ENCODE measurements at regions not wholly inside any gene's neighbourhood (a gene's known extent, or its start where the extent isn't known, plus 50 kb on each side); places are given as distances from the start of the nearest gene placed in this dataset.
"Not testable (repeated sequence)": the region's sequence is repeated elsewhere in the genome, so short reads cannot be mapped to it uniquely, and the experiment has no call there.

GRCh38 chr2:145524836-145525235 lies 1004.9 kb upstream of the ZEB2 start:
- DNase-seq: no peak

DNA sequence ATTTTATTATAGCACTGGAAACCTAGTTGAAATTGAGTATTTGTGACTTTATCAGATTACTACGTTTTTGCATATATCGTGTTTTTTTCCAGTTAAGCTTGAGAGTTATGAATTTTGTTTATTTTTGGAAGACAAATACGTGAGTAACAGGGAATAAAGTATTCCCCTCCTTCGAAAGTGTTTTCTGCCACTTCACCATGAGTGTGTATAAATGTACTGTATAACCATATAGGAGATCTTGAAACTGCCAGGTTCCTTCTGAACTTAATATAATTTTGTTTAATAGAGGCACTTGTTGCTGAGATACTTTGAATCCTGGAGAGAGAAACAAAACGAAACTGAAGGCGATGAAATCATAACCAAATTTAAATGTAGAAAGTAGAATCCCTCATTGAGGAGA lies 1004.4 kb upstream of the ZEB2 start:
- no peak for DNase-seq

DNA sequence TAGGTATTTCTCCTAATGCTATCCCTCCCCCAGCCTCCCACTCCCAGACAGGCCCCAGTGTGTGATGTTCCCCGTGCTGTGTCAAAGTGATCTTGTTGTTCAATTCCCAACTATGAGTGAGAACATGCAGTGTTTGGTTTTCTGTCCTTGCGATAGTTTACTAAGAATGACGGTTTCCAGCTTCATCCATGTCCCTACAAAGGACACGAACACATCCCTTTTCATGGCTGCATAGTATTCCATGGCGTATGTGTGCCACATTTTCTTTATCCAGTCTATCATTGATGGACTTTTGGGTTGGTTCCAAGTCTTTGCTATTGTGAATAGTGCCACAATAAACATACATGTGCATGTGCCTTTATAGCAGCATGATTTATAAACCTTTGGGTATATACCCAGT lies 999.3 kb upstream of the ZEB2 start:
- DNase-seq: not testable (repeated sequence)

- DNase-seq: no peak
These were observed 992.0 kb upstream of the ZEB2 start for GRCh38 chr2:145511946-145512345.

DNA sequence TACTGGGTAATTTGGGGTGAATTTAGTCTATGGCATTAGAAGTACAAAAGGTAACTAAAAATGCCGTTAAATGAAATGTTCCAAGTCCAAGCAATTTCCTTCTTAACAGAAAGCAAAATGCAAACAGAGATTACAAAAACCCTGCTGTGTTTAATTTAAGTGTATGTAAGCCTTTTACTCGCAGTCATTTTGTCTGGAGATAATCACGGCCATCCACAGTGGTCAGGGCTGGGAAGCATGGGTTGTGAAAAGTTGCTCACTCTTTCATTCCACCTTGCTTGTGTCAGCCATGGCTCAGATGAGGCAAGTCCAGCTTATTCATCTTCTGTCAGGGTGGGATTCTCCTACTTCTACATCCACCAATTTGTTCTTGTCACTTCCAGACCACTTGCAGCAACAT lies 983.6 kb upstream of the ZEB2 start:
- DNase-seq: no peak

DNA sequence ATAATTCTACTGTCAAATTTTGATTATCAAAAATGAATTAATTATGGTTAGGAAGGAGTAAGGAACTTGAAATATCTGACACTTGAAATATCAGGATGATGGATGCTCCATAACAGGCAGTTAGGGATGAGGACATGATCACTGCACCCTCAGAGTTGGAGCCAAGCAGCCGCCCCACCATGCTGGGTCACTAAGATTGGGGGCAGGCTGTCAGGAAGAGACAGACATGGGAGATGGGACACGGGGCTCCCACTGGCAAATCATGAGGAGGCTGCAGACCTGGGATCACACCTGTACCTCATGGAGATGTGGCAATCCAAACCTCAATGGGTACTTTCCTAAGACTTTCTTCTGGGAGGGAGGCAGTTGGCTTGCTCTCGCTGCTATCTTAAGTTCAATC lies 982.0 kb upstream of the ZEB2 start:
- no peak for DNase-seq

GRCh38 chr2:145495590-145495989 lies 975.7 kb upstream of the ZEB2 start:
- DNase-seq: no peak

DNA sequence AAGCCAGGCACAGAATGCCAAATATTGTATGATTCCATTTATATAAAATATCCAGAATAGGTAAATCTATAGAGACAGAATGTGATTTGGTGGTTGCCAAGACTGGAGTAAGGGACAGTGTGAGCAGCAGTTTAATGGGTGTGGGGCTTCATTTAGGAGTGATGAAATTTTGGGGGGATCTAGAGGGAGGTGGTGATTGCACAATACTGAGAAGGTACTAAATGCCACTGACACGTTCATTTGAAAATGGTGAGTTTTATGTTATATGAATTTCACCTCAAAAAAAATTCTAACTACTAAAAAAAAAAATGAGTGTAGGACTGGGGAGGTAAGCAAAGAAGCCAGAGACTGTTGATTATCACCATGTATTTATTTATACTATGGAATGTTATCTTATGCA lies 974.5 kb upstream of the ZEB2 start:
- DNase-seq: no peak

- DNase-seq: no peak
These were observed 968.7 kb upstream of the ZEB2 start for GRCh38 chr2:145488571-145488970.

DNA sequence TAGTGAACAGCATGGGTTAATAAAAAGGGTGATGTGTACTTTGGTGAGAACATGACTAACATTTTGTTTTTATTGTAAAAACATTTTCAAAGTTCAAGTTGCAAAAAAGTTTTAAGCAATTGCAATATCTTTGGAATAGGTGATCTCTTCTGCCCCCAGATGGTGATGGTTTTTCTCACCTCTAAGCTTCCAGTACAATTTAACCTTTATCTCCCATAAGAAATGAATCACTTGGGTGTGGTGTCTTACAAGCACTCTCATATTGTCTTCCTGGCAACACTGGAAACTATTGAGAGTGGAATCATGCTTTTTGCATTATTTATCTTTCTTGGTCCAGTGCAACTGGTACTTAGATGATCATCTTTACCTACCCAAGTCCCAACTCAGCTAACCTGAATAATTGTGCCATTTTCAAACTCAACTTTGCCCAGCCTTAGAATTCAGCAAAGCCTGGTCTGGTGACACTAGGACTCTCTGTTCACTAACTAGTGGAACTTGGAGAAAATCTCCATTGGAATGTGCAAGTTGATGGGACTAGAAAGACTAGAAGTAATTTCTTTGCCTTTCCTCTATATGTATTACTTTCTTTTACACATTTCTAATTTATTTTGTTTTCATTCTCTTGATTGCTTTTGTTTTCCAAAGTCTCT lies 964.7 kb upstream of the ZEB2 start:
- DNase-seq: no peak

- DNase-seq: no peak
These were observed 963.9 kb upstream of the ZEB2 start for GRCh38 chr2:145483854-145484253.

DNA sequence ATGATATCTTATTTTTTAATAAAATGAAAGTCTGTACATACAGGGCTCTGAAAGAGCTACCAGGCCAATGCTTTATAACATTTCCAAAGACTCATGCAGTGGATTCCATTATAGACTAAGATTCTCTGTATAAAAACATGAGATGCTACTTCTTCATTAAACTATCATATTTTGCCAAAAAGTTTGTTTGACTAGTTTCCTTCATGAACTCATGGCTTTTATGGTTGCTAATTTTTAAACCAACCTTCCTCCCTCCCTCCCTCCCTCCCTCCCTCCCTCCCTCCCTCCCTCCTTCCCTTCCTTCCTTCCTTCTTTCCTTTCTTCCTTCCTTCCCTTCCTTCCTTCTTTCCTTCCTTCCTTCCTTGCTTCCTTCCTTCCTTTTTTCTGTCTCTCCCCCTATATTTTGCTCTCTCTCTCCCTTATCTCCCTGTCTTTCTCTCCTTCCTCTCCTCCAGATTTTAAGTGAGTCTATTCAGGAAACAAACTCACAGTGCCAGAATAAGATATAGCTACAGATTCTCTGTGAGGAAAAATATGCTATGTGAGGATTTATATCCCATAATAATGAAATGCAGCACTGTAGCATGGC lies 961.5 kb upstream of the ZEB2 start:
- no peak for DNase-seq

- DNase-seq: no peak
These were observed 944.9 kb upstream of the ZEB2 start for GRCh38 chr2:145464866-145465265.

DNA sequence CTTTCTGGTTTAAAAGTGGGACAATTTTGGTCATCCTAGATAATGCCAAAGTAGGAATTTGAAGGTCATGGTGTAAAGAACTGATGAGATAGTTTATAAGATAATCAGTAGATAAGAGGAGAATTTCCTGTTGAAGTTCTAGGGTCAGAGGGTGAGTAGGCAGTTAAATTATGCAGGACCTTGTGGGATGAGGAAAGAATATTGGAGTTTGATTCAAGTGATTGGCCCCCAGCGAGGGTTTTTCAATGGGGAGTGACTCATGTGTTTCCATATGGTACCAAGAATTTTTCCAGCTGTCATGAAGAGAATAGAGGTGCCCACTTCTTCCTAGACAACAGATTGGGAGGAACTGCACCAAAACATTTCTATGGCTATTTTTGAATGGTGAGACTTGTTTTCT lies 940.2 kb upstream of the ZEB2 start:
- DNase-seq: no peak

DNA sequence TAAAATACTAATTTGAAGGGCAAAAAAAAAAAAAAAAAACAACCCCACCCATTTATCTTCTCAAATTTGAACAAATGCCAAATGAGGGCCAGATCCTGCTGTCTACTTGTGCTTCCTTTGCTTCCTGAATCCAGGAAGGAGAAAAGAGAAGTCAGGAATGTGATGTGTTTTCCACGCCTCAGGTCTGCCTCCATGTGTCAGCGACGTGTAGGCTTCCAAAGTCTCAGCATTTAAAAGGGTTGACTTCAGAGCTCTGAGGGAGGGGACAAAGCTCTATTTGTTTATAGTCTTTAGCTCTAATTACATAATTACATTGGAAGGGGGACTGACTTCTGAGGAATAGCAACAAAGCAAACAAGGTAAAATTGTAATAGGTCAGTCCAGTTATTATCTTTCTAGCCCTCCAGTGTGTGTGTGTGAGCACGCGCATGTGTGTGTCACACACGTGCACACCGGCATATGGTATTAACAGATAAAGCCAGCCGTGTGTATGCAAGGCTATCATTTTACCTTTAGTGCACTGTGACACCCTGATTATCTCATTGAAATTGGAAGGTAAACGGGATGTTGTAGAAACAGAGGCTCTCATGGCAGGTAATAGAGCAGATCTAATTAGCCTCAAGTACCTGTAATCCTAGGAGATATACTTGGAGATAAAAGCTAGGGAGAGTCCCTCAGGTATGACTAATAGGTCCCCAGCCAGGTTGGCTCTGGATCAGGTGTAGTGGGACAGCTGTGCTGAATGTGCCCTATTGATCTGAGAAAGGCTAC lies 911.4 kb upstream of the ZEB2 start:
- DNase-seq: peak in 1 of 2 donors; percentile 2

DNA sequence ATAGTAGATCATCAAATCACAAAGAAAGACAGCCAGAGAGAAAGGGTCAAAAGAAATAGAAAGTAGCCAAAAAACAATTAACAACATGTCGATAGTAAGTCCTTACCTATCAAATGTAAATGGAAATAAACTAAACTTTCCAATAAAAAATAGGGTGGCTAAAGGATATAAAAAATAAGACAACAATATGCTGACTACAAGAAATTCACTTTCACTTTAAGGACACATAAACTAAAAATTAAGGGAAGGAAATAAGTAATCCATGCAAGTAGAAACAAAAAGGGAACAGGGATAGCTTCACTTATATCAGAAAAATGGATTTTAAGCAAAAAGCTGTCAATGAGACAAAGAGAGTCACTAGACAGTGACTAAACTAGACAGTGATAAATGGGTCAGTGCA lies 903.9 kb upstream of the ZEB2 start:
- DNase-seq: no peak

- no peak for DNase-seq
These were observed 902.7 kb upstream of the ZEB2 start for GRCh38 chr2:145422576-145422975.

GRCh38 chr2:145421841-145422240 lies 901.9 kb upstream of the ZEB2 start:
- no peak for DNase-seq

GRCh38 chr2:145416640-145417039 lies 896.7 kb upstream of the ZEB2 start:
- DNase-seq: no peak

DNA sequence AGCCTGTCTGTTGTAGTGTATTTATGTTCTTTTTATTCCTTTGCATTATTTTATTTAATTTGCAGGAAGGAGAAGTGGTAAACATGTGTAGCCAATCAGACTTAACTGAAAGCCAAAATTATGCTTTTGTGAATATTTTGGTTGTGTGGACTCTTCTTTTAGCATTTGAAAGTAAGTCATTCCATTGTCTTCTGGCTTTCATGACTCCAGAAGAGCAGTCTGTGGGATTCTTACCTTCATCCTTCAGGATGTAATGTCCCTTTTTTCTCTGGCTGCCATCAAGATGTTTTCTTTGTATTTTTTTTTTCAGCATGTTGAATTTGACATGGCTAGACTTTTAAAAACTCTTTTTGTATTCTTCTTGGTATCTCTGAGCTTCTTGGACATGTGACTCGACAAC lies 895.2 kb upstream of the ZEB2 start:
- no peak for DNase-seq

DNA sequence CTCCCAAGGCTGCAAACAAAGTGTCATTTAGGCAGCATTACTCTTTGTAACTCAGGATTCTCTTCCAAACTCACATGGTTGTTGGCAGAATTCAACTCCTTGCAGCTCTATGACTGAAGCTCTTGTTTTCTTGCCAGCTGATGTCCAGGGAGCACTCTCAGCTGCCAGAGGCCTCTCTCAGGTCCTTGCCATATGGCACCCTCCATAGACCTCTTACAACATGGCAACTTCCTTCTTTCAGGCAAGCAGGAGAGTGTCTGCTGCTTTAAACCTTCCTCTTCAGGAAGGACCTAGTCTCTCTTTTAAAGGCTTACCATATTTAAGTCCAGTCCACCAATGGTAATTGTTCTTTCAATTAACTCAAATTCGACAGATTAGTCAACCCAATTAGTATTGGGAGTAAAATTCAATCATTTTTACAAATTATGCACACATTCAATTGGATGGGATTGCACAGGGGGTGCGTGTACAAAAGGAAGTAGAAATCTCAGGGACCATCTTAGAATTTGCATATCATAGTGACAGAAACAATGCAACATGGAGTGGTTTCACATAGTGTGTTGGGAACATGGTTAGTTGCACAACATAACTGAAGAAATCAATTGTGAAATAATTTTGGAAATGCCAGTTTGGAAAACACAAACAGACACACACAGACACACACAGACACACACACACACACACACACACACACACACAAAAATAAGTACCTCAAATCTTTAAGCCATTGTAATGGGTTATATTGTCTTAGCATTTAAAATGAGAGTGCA lies 893.5 kb upstream of the ZEB2 start:
- no peak for DNase-seq

DNA sequence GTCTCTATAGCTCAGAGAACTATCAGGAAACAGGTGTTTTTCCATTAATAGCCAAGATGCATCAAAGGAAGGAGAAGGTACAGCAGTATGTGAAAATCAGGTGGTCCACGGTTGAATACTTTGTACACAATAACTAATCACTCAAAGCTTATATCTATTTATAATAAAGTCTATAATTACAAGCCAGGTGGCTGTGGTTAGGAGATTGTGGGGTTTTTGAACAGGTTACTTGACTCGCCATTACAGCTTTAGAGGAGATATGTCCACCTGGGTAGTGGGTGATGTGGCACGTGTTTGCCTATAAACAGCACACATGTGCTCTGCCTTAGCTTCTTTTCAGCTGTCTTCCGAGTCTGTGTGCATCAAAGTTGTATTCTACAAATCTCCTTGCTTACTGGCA lies 892.2 kb upstream of the ZEB2 start:
- no peak for DNase-seq

GRCh38 chr2:145411493-145411892 lies 891.6 kb upstream of the ZEB2 start:
- no peak for DNase-seq

GRCh38 chr2:145410086-145410485 lies 890.2 kb upstream of the ZEB2 start:
- DNase-seq: no peak
